ENCODE measurements at regions not wholly inside any gene's neighbourhood (a gene's known extent, or its start where the extent isn't known, plus 50 kb on each side); places are given as distances from the start of the nearest gene placed in this dataset.

DNA sequence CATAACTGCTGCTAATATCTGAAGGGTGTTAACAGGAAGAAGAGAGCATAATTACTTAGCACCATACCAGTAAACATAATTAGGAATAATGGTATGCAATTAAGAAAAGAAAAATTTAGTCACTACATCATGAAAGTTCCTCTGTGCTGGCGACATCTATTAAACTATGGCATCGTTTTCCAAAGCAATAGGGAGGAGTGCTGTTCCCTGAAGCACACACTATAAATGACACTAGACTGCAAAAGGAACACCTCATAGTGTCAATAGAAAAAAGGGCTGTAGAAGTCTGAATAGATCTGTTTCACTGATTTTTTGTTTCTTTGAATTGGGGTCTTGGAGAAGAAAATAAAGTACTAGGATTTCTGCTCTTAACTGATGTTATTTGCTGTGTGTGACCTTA lies 773.6 kb upstream of the B3GALT2 start:
- Mint-ChIP-seq H3K36me3 (ENCODE audit: low read depth) (no peaks in the 10 kb centered on the region), H3K4me3 (no peak overlapping the region), H3K27ac (no peak overlapping the region), H3K9me3 (peaks cover 7% of the 10 kb centered on the region), H3K27me3 (ENCODE audit: low read depth) (no peaks in the 10 kb centered on the region), H3K4me1 (peaks cover 7% of the 10 kb centered on the region)
- TF ChIP-seq, protein P1, sequence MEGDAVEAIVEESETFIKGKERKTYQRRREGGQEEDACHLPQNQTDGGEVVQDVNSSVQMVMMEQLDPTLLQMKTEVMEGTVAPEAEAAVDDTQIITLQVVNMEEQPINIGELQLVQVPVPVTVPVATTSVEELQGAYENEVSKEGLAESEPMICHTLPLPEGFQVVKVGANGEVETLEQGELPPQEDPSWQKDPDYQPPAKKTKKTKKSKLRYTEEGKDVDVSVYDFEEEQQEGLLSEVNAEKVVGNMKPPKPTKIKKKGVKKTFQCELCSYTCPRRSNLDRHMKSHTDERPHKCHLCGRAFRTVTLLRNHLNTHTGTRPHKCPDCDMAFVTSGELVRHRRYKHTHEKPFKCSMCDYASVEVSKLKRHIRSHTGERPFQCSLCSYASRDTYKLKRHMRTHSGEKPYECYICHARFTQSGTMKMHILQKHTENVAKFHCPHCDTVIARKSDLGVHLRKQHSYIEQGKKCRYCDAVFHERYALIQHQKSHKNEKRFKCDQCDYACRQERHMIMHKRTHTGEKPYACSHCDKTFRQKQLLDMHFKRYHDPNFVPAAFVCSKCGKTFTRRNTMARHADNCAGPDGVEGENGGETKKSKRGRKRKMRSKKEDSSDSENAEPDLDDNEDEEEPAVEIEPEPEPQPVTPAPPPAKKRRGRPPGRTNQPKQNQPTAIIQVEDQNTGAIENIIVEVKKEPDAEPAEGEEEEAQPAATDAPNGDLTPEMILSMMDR (IDR thresholded peaks at IDR 0.05; ENCODE audit: unreplicated experiment in 3 of 3), result no peak

DNA sequence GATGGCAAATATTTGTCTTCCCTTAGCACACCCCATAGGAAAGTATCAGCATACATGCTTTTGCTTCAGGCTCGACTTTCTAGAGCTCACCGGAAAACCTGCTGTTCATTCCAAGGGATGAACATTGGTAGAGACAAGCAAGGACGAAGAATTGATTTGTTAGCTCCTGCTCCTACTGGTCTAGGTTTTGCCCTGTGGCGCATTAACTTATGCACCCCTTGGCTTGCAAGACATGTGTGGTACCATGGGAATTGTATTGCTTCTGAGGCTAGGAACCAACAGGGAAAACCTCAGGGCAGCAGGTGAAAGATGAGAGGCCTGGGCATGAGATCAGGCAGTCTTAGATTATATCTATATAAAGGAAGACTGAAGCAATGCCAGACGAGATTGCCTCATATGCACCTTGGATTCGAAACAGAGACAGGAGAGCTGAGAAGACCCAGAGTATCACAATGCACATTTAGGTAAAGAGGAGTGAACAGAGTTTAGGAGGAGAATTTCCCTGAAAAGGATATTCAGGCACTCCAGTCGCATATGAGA lies 771.2 kb upstream of the B3GALT2 start:
- H3K27me3 Mint-ChIP-seq (ENCODE audit: low read depth), result no peaks in the 10 kb centered on the region
- TF ChIP-seq, protein P1 (IDR thresholded peaks at IDR 0.05; ENCODE audit: unreplicated experiment in 3 of 3), result no peak
- no peak overlapping the region for H3K27ac Mint-ChIP-seq
- H3K4me3 Mint-ChIP-seq, result no peak overlapping the region
- no peaks in the 10 kb centered on the region for H3K36me3 Mint-ChIP-seq (ENCODE audit: low read depth)
- H3K9me3 Mint-ChIP-seq, result peaks cover 7% of the 10 kb centered on the region
- H3K4me1 Mint-ChIP-seq, result peaks cover 14% of the 10 kb centered on the region

DNA sequence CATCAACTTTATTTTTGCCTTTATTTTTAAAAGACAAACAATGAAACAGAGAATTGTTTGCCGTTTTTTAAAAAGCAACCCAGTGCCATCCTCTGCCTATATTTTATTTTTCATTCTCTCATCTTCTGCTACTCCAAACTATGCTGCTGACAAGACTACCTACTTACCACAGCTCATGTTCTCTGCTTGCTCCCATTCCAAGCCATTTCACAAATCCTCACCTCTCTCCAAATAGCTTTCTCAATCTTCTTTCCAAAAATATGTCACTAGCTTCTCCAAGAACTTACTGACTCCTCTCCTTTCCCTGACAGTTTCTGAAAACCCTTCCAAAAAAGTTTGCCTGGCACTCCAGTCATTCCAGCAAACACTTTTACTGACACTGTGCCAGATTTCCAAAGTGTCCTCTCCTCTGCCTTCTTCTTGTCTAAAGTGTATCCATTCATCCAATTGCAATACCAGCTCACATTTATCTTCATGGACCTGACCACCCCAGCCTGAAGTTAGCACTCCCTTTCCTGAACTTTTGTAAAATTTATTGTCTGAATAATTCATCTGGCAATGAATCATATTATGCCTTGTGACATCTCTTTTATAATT lies 766.5 kb upstream of the B3GALT2 start:
- Mint-ChIP-seq H3K9me3 (peaks cover 4% of the 10 kb centered on the region), H3K27me3 (ENCODE audit: low read depth) (no peaks in the 10 kb centered on the region), H3K27ac (no peak overlapping the region), H3K4me1 (peaks cover 10% of the 10 kb centered on the region), H3K4me3 (no peak overlapping the region), H3K36me3 (ENCODE audit: low read depth) (no peaks in the 10 kb centered on the region)
- TF ChIP-seq, protein P1 (IDR thresholded peaks at IDR 0.05; ENCODE audit: unreplicated experiment in 3 of 3), result no peak

DNA sequence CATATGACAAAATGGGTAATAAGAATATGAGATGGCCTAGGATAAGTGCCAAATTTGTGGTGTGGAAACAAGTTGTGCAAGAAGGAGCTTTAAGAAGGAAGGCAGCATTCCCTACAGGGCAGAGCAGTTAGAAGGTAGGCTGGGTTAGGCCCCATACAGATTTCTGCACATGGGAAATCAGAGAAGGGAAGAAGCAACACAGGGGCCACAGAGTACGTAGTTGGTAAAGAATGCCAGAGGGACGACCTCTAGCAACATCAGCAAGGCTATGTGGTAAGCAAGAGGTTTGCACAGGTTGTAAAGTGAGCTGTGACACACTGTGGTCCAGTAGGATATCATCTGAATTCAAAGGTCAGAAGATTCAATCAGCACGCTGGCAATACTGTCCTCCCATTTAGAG lies 765.6 kb upstream of the B3GALT2 start:
- TF ChIP-seq, protein P1 (IDR thresholded peaks at IDR 0.05; ENCODE audit: unreplicated experiment in 3 of 3), result no peak
- Mint-ChIP-seq H3K27me3 (ENCODE audit: low read depth) (no peaks in the 10 kb centered on the region), H3K4me1 (peaks cover 10% of the 10 kb centered on the region), H3K4me3 (no peak overlapping the region), H3K36me3 (ENCODE audit: low read depth) (no peaks in the 10 kb centered on the region), H3K27ac (no peak overlapping the region), H3K9me3 (no peaks in the 10 kb centered on the region)

DNA sequence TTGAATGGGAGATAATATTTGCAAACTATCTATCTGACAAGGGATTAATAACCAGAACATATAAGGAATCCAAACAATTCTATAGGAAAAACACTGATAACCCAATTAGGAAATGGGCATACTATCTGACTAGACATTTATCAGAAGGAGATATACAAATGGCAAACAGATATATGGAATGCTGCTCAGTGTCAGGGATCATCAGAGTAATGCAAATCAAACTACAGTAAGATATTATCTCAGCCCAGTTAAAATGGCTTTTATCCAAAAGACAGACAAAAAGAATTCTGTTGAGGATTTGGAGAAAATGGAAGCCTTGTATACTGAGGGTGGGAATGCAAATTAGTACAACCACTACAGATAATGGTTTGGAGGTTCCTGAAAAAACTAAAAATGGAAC lies 758.0 kb upstream of the B3GALT2 start:
- Mint-ChIP-seq H3K9me3 (peaks cover 12% of the 10 kb centered on the region), H3K4me3 (no peak overlapping the region), H3K27ac (no peak overlapping the region), H3K4me1 (no peaks in the 10 kb centered on the region), H3K27me3 (ENCODE audit: low read depth) (no peaks in the 10 kb centered on the region), H3K36me3 (ENCODE audit: low read depth) (no peaks in the 10 kb centered on the region)
- TF ChIP-seq, protein P1 (IDR thresholded peaks at IDR 0.05; ENCODE audit: unreplicated experiment in 3 of 3), result no peak

DNA sequence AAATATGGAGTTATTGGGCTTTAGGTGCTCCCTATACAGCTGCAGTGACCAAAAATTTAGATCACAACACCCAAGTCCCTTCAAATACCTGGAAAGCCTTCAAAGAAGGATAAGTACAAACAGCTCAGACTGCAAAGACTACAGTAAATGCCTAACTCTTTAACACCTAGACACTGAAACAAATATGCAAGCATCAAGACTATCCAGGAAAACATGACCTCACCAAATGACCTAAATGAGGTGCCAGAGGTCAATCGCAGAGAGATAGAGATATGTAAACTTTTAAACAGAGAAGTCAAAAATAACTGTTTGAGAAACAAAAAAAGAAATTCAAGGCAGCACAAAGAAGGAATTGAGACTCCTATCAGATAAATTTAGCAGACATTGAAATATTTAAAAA lies 753.8 kb upstream of the B3GALT2 start:
- TF ChIP-seq, protein P1 (IDR thresholded peaks at IDR 0.05; ENCODE audit: unreplicated experiment in 3 of 3), result no peak
- Mint-ChIP-seq H3K27ac (no peak overlapping the region), H3K27me3 (ENCODE audit: low read depth) (no peaks in the 10 kb centered on the region), H3K4me3 (no peak overlapping the region), H3K9me3 (peaks cover 12% of the 10 kb centered on the region), H3K36me3 (ENCODE audit: low read depth) (no peaks in the 10 kb centered on the region), H3K4me1 (no peaks in the 10 kb centered on the region)
